Loucy (cell line): ENCODE measurements at regions not wholly inside any gene's neighbourhood (a gene's known extent, or its start where the extent isn't known, plus 50 kb on each side); places are given as distances from the start of the nearest gene placed in this dataset.

Experiments
- EZH2phosphoT487 ChIP-seq: fragments of 200-600 bp; IDR thresholded peaks from 2 replicates; pipeline ENCODE4 v1.6.1; 2018; ENCODE audit warnings: antibody characterized with exemption, mild to moderate bottlenecking, moderate library complexity, borderline replicate concordance
- TF ChIP-seq, protein P1 (sequence below): fragments of 200-600 bp; sonication (generic); conservative IDR thresholded peaks from 2 replicates; pipeline ENCODE4 v1.5.1; 2014; ENCODE audit warnings: mild to moderate bottlenecking, antibody characterized with exemption, low read length

DNA sequence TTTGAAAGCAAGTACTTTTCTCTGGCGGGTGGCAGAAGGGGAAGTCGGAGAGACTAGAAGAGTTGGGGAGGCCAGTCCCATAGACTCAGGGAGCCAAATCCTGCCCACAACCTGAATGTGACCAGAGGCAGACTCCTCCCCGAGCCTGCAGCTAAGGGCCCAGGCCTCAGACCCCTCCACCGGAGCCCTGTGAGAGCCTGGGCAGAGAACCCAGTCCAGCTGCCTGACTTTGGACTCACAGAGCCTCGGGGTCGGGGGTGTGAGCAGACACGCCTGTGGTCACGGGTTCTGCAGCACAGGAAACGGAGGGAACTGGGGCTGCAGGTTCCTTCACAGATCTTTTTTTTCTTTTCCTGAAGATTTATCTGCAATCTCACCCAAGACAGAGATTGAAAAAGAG is 312.3 kb downstream of the CTTN start:
- TF ChIP-seq, protein P1, sequence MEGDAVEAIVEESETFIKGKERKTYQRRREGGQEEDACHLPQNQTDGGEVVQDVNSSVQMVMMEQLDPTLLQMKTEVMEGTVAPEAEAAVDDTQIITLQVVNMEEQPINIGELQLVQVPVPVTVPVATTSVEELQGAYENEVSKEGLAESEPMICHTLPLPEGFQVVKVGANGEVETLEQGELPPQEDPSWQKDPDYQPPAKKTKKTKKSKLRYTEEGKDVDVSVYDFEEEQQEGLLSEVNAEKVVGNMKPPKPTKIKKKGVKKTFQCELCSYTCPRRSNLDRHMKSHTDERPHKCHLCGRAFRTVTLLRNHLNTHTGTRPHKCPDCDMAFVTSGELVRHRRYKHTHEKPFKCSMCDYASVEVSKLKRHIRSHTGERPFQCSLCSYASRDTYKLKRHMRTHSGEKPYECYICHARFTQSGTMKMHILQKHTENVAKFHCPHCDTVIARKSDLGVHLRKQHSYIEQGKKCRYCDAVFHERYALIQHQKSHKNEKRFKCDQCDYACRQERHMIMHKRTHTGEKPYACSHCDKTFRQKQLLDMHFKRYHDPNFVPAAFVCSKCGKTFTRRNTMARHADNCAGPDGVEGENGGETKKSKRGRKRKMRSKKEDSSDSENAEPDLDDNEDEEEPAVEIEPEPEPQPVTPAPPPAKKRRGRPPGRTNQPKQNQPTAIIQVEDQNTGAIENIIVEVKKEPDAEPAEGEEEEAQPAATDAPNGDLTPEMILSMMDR = no peak
- TF ChIP-seq EZH2phosphoT487 = no peak
